ACC112 (cell line): ENCODE measurements at regions not wholly inside any gene's neighbourhood (a gene's known extent, or its start where the extent isn't known, plus 50 kb on each side); places are given as distances from the start of the nearest gene placed in this dataset.
A peak's percentile ranks its signal among the peaks of the same experiment; 100 is the strongest.
"Not testable (repeated sequence)": the region's sequence is repeated elsewhere in the genome, so short reads cannot be mapped to it uniquely, and the experiment has no call there.

Source experiments
- H2AFZ ChIP-seq: fragments of 200-600 bp; sonication (generic); one replicate; pipeline ENCODE4 v1.6.0; 2017; ENCODE audit warnings: antibody characterized with exemption, low read length; ENCODE audit not compliant: unreplicated experiment
- H3K27ac ChIP-seq: fragments of 200-600 bp; sonication (generic); 2 replicates; pipeline ENCODE4 v1.5.1; 2014; ENCODE audit warnings: low read depth, mild to moderate bottlenecking, antibody characterized with exemption, low read length, moderate library complexity
- H3K27me3 ChIP-seq: fragments of 200-600 bp; sonication (generic); 2 replicates; pipeline ENCODE4 v1.6.1; 2014; ENCODE audit warnings: mild to moderate bottlenecking, antibody characterized with exemption, low read length, moderate library complexity, mixed read lengths; ENCODE audit not compliant: insufficient read depth
- H3K36me3 ChIP-seq: fragments of 200-600 bp; sonication (generic); 2 replicates; pipeline ENCODE4 v1.6.1; 2016; ENCODE audit warnings: mild to moderate bottlenecking, antibody characterized with exemption, low read length, moderate library complexity, mixed read lengths; ENCODE audit not compliant: insufficient read depth
- H3K4me1 ChIP-seq: fragments of 200-600 bp; sonication (generic); one replicate; pipeline ENCODE4 v1.6.1; 2016; ENCODE audit warnings: low read length, mixed read lengths; ENCODE audit not compliant: insufficient read depth, unreplicated experiment, control insufficient read depth
- H3K4me3 ChIP-seq: fragments of 200-600 bp; sonication (generic); 2 replicates; pipeline ENCODE4 v1.5.1; 2014; ENCODE audit warnings: mild to moderate bottlenecking, low read depth, low read length
- H3K79me2 ChIP-seq: fragments of 200-600 bp; sonication (generic); one replicate; pipeline ENCODE4 v1.6.0; 2016; ENCODE audit warnings: low read length; ENCODE audit not compliant: control insufficient read depth, unreplicated experiment, insufficient read depth

GRCh38 chr3:150328654-150329040 lies 79.5 kb upstream of the TSC22D2 start:
- no peaks in the 10 kb centered on the region for H3K79me2 ChIP-seq
- H3K4me3 ChIP-seq: no peak overlapping the region
- H3K27ac ChIP-seq: no peak overlapping the region
- H3K36me3 ChIP-seq: no peaks in the 10 kb centered on the region
- H2AFZ ChIP-seq: no peak overlapping the region
- peaks cover 8% of the 10 kb centered on the region for H3K4me1 ChIP-seq
- H3K27me3 ChIP-seq: no peaks in the 10 kb centered on the region

GRCh38 chr3:150327678-150328653 lies 80.1 kb upstream of the TSC22D2 start:
- H2AFZ ChIP-seq: no peak overlapping the region
- peaks cover 5% of the 10 kb centered on the region for H3K4me1 ChIP-seq
- no peak overlapping the region for H3K27ac ChIP-seq
- no peaks in the 10 kb centered on the region for H3K27me3 ChIP-seq
- no peaks in the 10 kb centered on the region for H3K79me2 ChIP-seq
- H3K4me3 ChIP-seq: no peak overlapping the region
- H3K36me3 ChIP-seq: no peaks in the 10 kb centered on the region

- H2AFZ ChIP-seq: no peak overlapping the region
- no peak overlapping the region for H3K27ac ChIP-seq
Measured at GRCh38 chr3:150324788-150325187, 83.3 kb upstream of the TSC22D2 start.

GRCh38 chr3:150324245-150324644 lies 83.9 kb upstream of the TSC22D2 start:
- Histone ChIP-seq H3K4me3 (no peak overlapping the region), H3K4me1 (peaks cover 11% of the 10 kb centered on the region), H3K79me2 (no peaks in the 10 kb centered on the region), H3K27me3 (no peaks in the 10 kb centered on the region), H3K36me3 (no peaks in the 10 kb centered on the region), H2AFZ (no peak overlapping the region), H3K27ac (no peak overlapping the region)

More at GRCh38 chr3:150324788-150325187, 83.3 kb upstream of the TSC22D2 start:
- Histone ChIP-seq H3K27me3 (no peaks in the 10 kb centered on the region), H3K4me1 (peaks cover 5% of the 10 kb centered on the region), H3K36me3 (no peaks in the 10 kb centered on the region), H3K79me2 (no peaks in the 10 kb centered on the region), H3K4me3 (no peak overlapping the region)

GRCh38 chr3:150323770-150324169 lies 84.3 kb upstream of the TSC22D2 start:
- no peak overlapping the region for H3K27ac ChIP-seq
- no peak overlapping the region for H3K4me3 ChIP-seq
- H3K27me3 ChIP-seq: no peaks in the 10 kb centered on the region
- H3K79me2 ChIP-seq: no peaks in the 10 kb centered on the region
- H2AFZ ChIP-seq: no peak overlapping the region
- H3K36me3 ChIP-seq: no peaks in the 10 kb centered on the region
- H3K4me1 ChIP-seq: peaks cover 15% of the 10 kb centered on the region

GRCh38 chr3:150323091-150323490 lies 85.0 kb upstream of the TSC22D2 start:
- peaks cover 19% of the 10 kb centered on the region for H3K4me1 ChIP-seq
- not testable (repeated sequence) for H3K36me3 ChIP-seq, H2AFZ ChIP-seq, H3K4me3 ChIP-seq, H3K27ac ChIP-seq, H3K27me3 ChIP-seq, H3K79me2 ChIP-seq

GRCh38 chr3:150320971-150321370 lies 87.1 kb upstream of the TSC22D2 start:
- H3K4me3 ChIP-seq, H3K79me2 ChIP-seq, H3K36me3 ChIP-seq, H2AFZ ChIP-seq, H3K27ac ChIP-seq, H3K27me3 ChIP-seq: not testable (repeated sequence)
- H3K4me1 ChIP-seq: peaks cover 20% of the 10 kb centered on the region

- H3K27me3 ChIP-seq: no peaks in the 10 kb centered on the region
- H3K79me2 ChIP-seq: no peaks in the 10 kb centered on the region
- H3K36me3 ChIP-seq: no peaks in the 10 kb centered on the region
- H3K4me1 ChIP-seq: peaks cover 22% of the 10 kb centered on the region
- 0 out of 2 replicates have a peak overlapping the region, but pooled peaks have one; percentile 2 for H3K4me3 ChIP-seq
- no peak overlapping the region for H2AFZ ChIP-seq
- H3K27ac ChIP-seq: no peak overlapping the region; the same call in 1 of the 2 replicates
Measured at GRCh38 chr3:150319900-150320299, 88.2 kb upstream of the TSC22D2 start.

- Histone ChIP-seq H3K4me3 (no peak overlapping the region), H3K27ac (no peak overlapping the region), H3K36me3 (no peaks in the 10 kb centered on the region), H3K79me2 (no peaks in the 10 kb centered on the region), H2AFZ (no peak overlapping the region), H3K4me1 (peaks cover 26% of the 10 kb centered on the region), H3K27me3 (no peaks in the 10 kb centered on the region)
Measured at GRCh38 chr3:150317469-150317868, 90.6 kb upstream of the TSC22D2 start.

GRCh38 chr3:150315721-150316120 lies 92.4 kb upstream of the TSC22D2 start:
- no peak overlapping the region for H3K27ac ChIP-seq
- H3K79me2 ChIP-seq: no peaks in the 10 kb centered on the region
- no peaks in the 10 kb centered on the region for H3K27me3 ChIP-seq
- H3K4me1 ChIP-seq: peaks cover 26% of the 10 kb centered on the region
- H2AFZ ChIP-seq: peak overlapping the region; percentile 61
- H3K4me3 ChIP-seq: no peak overlapping the region
- no peaks in the 10 kb centered on the region for H3K36me3 ChIP-seq
